H7 (cell line): ENCODE measurements at regions not wholly inside any gene's neighbourhood (a gene's known extent, or its start where the extent isn't known, plus 50 kb on each side); places are given as distances from the start of the nearest gene placed in this dataset.

Experiments used
- DNase-seq: peaks from one replicate; pipeline ENCODE4 v3.0.0; 2012
- H3K27me3 ChIP-seq: 2 replicates; pipeline ENCODE4 v1.6.0; 2011; ENCODE audit warnings: mild to moderate bottlenecking, low read length; ENCODE audit not compliant: control insufficient read depth, insufficient read depth
- H3K36me3 ChIP-seq: replicated peaks from 2 replicates; pipeline ENCODE4 v1.5.1; 2011; ENCODE audit warnings: low read length; ENCODE audit not compliant: control insufficient read depth, insufficient read depth
- H3K4me3 ChIP-seq: 2 replicates; pipeline ENCODE4 v1.5.1; 2011; ENCODE audit warnings: low read depth, mild to moderate bottlenecking, control low read depth, low read length, moderate library complexity; ENCODE audit not compliant: insufficient read depth

DNA sequence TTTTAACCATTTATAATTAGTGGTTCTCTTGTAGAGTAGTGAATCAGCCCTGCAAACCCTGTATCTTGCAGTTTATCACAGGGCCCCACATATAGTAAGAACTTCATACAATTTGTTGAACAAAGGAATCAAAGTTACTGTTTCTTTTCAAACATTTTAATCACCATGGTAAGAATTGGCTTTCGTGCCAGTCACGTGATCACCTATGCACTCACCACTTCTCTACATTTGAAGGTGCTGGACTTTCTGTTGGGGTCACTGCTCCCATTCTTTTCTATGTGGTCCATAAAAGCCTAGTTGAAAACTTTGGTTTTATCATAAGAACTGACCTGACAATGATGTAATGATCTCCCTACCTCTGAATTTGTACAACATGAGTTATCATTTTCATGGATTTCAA is 426.4 kb upstream of the CPEB2 start:
- no peak overlapping the region for H3K4me3 ChIP-seq
- DNase-seq: no peak
- H3K27me3 ChIP-seq: no peaks in the 10 kb centered on the region
- no peaks in the 10 kb centered on the region for H3K36me3 ChIP-seq

- H3K27me3 ChIP-seq: no peaks in the 10 kb centered on the region
- H3K36me3 ChIP-seq: no peaks in the 10 kb centered on the region
- no peak for DNase-seq
- no peak overlapping the region for H3K4me3 ChIP-seq
Measured at GRCh38 chr4:14580061-14580460, 422.2 kb upstream of the CPEB2 start.

DNA sequence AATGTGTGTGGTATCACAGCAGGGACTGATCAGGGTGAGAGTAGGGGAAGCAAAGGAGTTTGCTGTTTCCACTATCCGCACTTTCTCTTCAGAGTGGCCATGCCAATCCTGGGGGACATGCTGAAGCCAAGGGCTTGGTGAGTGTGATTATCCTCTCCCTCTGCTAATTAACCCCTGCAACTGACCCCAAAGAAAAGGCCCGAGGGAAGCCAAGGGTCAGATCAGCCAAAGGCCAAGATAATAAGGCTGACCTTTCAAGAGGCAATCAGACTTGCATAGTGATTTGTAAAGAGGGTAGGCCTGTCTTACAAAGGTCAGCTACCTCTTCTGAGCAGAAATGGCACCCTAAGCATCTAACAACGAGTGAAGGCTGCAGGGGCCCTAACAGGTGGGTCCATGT is 420.5 kb upstream of the CPEB2 start:
- H3K27me3 ChIP-seq: no peaks in the 10 kb centered on the region
- H3K4me3 ChIP-seq: no peak overlapping the region
- no peaks in the 10 kb centered on the region for H3K36me3 ChIP-seq
- DNase-seq: no peak

DNA sequence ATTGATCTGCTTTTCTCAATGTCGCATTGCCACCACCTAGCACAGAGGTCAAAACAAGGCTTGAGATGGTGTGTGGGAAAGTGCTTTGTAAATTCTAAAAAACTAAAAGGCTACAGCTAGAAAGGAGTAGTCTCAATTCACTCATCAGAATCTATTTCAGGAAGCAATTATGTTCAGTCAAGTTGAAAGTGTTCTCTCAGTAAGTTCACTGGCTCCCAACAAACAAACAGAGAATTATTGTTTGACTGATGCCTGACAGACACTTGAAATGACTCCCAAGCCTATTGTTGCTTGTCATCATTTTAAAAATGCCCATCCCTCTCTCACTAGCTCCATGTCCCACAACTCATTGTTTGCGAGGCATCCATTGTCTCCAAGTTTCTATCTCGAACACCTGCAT is 419.6 kb upstream of the CPEB2 start:
- Histone ChIP-seq H3K4me3 (no peak overlapping the region), H3K36me3 (no peaks in the 10 kb centered on the region), H3K27me3 (no peaks in the 10 kb centered on the region)
- DNase-seq: no peak

- Histone ChIP-seq H3K4me3 (no peak overlapping the region), H3K36me3 (no peaks in the 10 kb centered on the region), H3K27me3 (no peaks in the 10 kb centered on the region)
- no peak for DNase-seq
Measured at GRCh38 chr4:14583331-14583730, 418.9 kb upstream of the CPEB2 start.

GRCh38 chr4:14583752-14584151 is 418.5 kb upstream of the CPEB2 start:
- no peak overlapping the region for H3K4me3 ChIP-seq
- no peak for DNase-seq
- H3K27me3 ChIP-seq: no peaks in the 10 kb centered on the region
- no peaks in the 10 kb centered on the region for H3K36me3 ChIP-seq

GRCh38 chr4:14592950-14593349 is 409.3 kb upstream of the CPEB2 start:
- no peak for DNase-seq
- Histone ChIP-seq H3K36me3 (no peaks in the 10 kb centered on the region), H3K27me3 (no peaks in the 10 kb centered on the region), H3K4me3 (no peak overlapping the region)

DNA sequence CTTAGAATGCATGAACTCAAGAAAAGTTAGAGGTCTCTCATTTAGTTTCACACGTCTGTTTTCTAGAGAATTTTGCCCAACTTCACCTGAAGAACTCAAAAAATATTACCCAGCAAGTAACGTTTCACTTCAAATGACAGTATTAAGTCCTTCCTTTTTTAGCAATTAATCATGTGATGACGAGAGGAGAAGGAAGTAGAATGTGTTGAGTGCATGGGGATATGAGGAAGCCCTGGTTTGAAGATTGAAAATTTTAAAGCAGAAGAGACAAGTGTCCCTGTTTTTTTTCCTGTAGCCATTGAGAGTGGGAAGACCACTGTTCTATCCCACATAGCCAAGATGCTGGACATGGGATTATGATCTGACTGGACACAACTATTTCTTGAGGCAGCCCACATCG is 406.3 kb upstream of the CPEB2 start:
- Histone ChIP-seq H3K36me3 (no peaks in the 10 kb centered on the region), H3K4me3 (no peak overlapping the region), H3K27me3 (no peaks in the 10 kb centered on the region)
- no peak for DNase-seq

DNA sequence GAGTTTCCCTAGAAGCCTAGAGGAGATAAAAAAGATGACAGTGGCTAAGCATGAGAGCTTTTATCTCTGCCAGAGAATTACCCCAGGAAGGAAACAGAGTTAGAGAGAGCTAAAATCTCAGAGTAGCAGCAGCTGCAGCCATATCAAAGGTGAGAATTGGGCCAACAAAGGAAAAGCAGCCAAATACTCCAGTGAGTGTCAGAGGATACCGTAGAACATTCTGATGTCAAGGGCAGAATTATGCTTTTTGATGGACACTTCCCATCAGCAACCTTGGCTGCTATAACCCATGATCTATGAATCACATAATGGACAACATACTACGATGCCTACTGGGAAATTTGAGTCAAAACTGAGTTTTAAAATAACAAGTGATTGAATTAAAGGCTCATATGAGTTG is 405.8 kb upstream of the CPEB2 start:
- no peak for DNase-seq
- H3K36me3 ChIP-seq: no peaks in the 10 kb centered on the region
- no peak overlapping the region for H3K4me3 ChIP-seq
- H3K27me3 ChIP-seq: no peaks in the 10 kb centered on the region

- Histone ChIP-seq H3K36me3 (no peaks in the 10 kb centered on the region), H3K4me3 (no peak overlapping the region), H3K27me3 (no peaks in the 10 kb centered on the region)
- DNase-seq: peak; percentile 20
Measured at GRCh38 chr4:14596904-14597303, 405.4 kb upstream of the CPEB2 start.

- Histone ChIP-seq H3K4me3 (no peak overlapping the region), H3K27me3 (no peaks in the 10 kb centered on the region), H3K36me3 (no peaks in the 10 kb centered on the region)
- no peak for DNase-seq
Measured at GRCh38 chr4:14602206-14602605, 400.1 kb upstream of the CPEB2 start.

- DNase-seq: no peak
- H3K4me3 ChIP-seq: no peak overlapping the region
- no peaks in the 10 kb centered on the region for H3K36me3 ChIP-seq
- H3K27me3 ChIP-seq: no peaks in the 10 kb centered on the region
Measured at GRCh38 chr4:14607001-14607400, 395.3 kb upstream of the CPEB2 start.

DNA sequence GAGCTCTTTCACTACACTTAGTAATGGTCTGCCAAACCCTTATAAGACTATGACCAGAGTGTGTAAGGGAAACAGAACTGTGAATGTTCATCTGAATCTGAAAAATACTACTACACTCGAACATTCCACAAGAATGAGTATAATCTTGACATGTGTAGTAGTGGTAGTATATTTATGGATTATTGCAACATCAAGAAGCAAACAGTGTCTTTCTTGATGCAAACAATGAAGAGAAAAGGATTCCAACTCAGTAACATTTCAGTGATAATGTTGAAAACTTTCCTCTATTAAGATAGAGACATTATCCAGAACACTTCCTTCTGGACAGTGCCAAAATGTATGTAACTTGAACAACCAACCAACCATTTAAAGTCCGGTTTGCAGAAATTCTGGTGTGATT is 394.7 kb upstream of the CPEB2 start:
- Histone ChIP-seq H3K4me3 (no peak overlapping the region), H3K36me3 (no peaks in the 10 kb centered on the region), H3K27me3 (no peaks in the 10 kb centered on the region)
- no peak for DNase-seq

GRCh38 chr4:14608630-14609029 is 393.7 kb upstream of the CPEB2 start:
- no peak for DNase-seq
- no peak overlapping the region for H3K4me3 ChIP-seq
- no peaks in the 10 kb centered on the region for H3K27me3 ChIP-seq
- H3K36me3 ChIP-seq: no peaks in the 10 kb centered on the region

DNA sequence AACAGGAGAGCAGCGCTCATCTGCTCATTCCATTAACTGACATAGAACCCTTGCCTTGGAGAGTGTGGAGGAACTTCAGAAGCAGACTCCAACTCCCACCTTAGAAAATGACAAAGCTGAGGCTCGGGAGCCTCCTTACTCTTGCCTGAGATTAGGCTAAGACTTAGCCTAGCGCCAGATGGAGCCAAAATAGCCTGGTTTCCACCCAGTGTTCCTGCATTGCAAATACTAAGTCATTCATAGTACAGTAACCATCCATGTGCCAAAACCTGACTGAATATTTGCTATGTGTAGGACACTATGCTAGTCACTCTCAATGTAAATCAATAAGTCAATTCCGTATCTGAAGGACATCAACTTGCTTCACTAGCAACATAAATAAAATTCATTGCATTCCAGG is 387.4 kb upstream of the CPEB2 start:
- Histone ChIP-seq H3K27me3 (no peaks in the 10 kb centered on the region), H3K36me3 (no peaks in the 10 kb centered on the region), H3K4me3 (no peak overlapping the region)
- DNase-seq: no peak

GRCh38 chr4:14615671-14616070 is 386.6 kb upstream of the CPEB2 start:
- H3K4me3 ChIP-seq: no peak overlapping the region
- H3K36me3 ChIP-seq: no peaks in the 10 kb centered on the region
- DNase-seq: no peak
- H3K27me3 ChIP-seq: no peaks in the 10 kb centered on the region
